AG10803 (cell line): ENCODE measurements at regions not wholly inside any gene's neighbourhood (a gene's known extent, or its start where the extent isn't known, plus 50 kb on each side); places are given as distances from the start of the nearest gene placed in this dataset.

Source experiments
- DNase-seq: peaks from one replicate; pipeline ENCODE4 v3.0.0; 2010; ENCODE audit warnings: low read depth
- H3K4me3 ChIP-seq: 2 replicates; pipeline ENCODE4 v1.5.1; 2011; ENCODE audit warnings: mild to moderate bottlenecking, low read length, control low read depth
- CTCF ChIP-seq: conservative IDR thresholded peaks from 2 replicates; pipeline ENCODE4 v1.5.1; 2011; ENCODE audit warnings: mild to moderate bottlenecking, low read length, control low read depth, inconsistent platforms

GRCh38 chr2:105573490-105573889 is 171.2 kb upstream of the NCK2 start:
- H3K4me3 ChIP-seq, result no peak overlapping the region
- no peak for DNase-seq
- no peak for TF ChIP-seq CTCF

DNA sequence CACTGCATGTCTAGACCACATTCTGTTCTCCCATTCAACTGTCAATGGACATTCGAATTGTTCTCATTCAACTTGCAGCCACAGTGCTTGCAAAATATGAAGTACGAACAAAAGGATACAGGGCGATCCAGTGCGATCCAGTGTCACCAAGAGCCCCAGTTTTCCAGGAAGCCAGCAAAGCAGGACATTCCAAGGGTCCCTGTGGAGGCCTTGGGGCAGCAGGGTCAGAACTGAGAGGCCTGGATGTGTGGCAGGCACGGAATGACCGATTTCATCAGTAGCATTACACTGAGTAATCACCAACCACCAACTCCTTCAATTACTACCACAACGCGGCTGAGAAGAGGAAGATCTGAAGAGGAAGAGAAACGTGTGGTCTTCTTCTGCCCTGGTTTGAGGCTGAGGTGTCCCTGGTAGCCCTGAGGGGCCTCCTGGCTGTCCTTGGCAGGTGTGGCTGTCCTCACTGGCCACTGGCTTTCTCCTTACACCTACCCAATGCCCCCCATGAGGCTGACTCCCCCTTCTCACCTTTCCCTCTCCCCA is 172.7 kb upstream of the FHL2 start:
- no peak for TF ChIP-seq CTCF
- no peak for DNase-seq
- no peak overlapping the region for H3K4me3 ChIP-seq

- no peak for TF ChIP-seq CTCF
- DNase-seq, result no peak
- no peak overlapping the region for H3K4me3 ChIP-seq
Measured at GRCh38 chr2:105570757-105571156, 171.9 kb upstream of the FHL2 start.

GRCh38 chr2:105570326-105570725 is 171.5 kb upstream of the FHL2 start:
- TF ChIP-seq CTCF, result no peak
- DNase-seq, result no peak
- H3K4me3 ChIP-seq, result no peak overlapping the region

DNA sequence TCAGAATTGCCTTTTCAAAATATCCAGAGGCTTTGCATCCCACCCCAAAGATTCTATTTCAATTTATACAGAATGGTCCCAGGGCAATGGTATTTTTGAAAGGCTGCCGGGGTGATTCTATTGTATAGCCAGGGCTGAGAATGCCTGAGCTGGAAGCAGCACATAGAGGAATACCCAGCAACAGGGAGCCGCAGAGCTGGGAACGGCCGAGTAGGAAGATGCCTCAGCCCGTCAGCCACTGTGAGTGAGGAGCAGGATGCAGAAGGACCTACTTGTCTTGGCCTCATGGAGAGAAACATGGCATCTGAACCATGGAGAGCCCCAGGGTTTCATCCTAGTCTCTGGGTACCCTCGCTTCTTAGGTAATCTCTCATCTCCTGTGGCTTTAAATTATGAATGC is 170.8 kb upstream of the FHL2 start:
- no peak for TF ChIP-seq CTCF
- DNase-seq, result no peak

GRCh38 chr2:105567996-105568494 is 169.2 kb upstream of the FHL2 start:
- no peak for TF ChIP-seq CTCF
- peak overlapping the region; percentile 38 for H3K4me3 ChIP-seq
- peak; percentile 11 for DNase-seq

More for the DNA sequence above, 170.8 kb upstream of the FHL2 start:
- H3K4me3 ChIP-seq, result no peak overlapping the region

- DNase-seq, result no peak
- no peak overlapping the region for H3K4me3 ChIP-seq
- no peak for TF ChIP-seq CTCF
Measured at GRCh38 chr2:105563000-105563719, 164.3 kb upstream of the FHL2 start.
